Memory B cell (primary cell): ENCODE measurements at regions not wholly inside any gene's neighbourhood (a gene's known extent, or its start where the extent isn't known, plus 50 kb on each side); places are given as distances from the start of the nearest gene placed in this dataset.

Source experiments
- ATAC-seq: fragments of 150-1000 bp; cut with Tn5 transposase; 2 replicates; pipeline ENCODE4 v1.10.0; 2021; ENCODE audit warnings: low read depth, mild to moderate bottlenecking, moderate library complexity
- DNase-seq, 2 donors: peaks; one replicate each; pipeline ENCODE4 v3.0.0; 2022; ENCODE audit warnings: low spot score in 2 of 2
- H3K27ac Mint-ChIP-seq: one replicate; pipeline ENCODE4 v1.8.0; 2022; ENCODE audit warnings: mild to moderate bottlenecking, moderate library complexity, mixed read lengths
- H3K27me3 Mint-ChIP-seq: one replicate; pipeline ENCODE4 v1.8.0; 2022; ENCODE audit warnings: mixed read lengths
- H3K36me3 Mint-ChIP-seq: one replicate; pipeline ENCODE4 v1.8.0; 2022; ENCODE audit warnings: mild to moderate bottlenecking, mixed read lengths
- H3K4me1 Mint-ChIP-seq: one replicate; pipeline ENCODE4 v1.8.0; 2022; ENCODE audit warnings: mixed read lengths
- H3K4me3 Mint-ChIP-seq: one replicate; pipeline ENCODE4 v1.8.0; 2022; ENCODE audit warnings: mild to moderate bottlenecking, moderate library complexity, mixed read lengths
- H3K9me3 Mint-ChIP-seq: one replicate; pipeline ENCODE4 v1.8.0; 2022; ENCODE audit warnings: mixed read lengths

GRCh38 chr16:48105976-48106375, 49.8 kb downstream of the ABCC12 start:
- no peak for DNase-seq
- no peak for ATAC-seq
- H3K9me3 Mint-ChIP-seq, result no peaks in the 10 kb centered on the region
- no peak overlapping the region for H3K27ac Mint-ChIP-seq
- peaks cover 18% of the 10 kb centered on the region for H3K27me3 Mint-ChIP-seq
- H3K36me3 Mint-ChIP-seq, result no peaks in the 10 kb centered on the region
- H3K4me3 Mint-ChIP-seq, result no peak overlapping the region
- H3K4me1 Mint-ChIP-seq, result peaks cover 3% of the 10 kb centered on the region

GRCh38 chr16:48105456-48105855, 50.3 kb downstream of the ABCC12 start:
- no peaks in the 10 kb centered on the region for H3K9me3 Mint-ChIP-seq
- ATAC-seq, result no peak
- H3K36me3 Mint-ChIP-seq, result no peaks in the 10 kb centered on the region
- H3K27me3 Mint-ChIP-seq, result peaks cover 13% of the 10 kb centered on the region
- no peak for DNase-seq
- H3K4me1 Mint-ChIP-seq, result peaks cover 3% of the 10 kb centered on the region
- H3K27ac Mint-ChIP-seq, result no peak overlapping the region
- no peak overlapping the region for H3K4me3 Mint-ChIP-seq

GRCh38 chr16:48103591-48103990, 52.2 kb downstream of the ABCC12 start:
- ATAC-seq, result no peak
- H3K4me3 Mint-ChIP-seq, result no peak overlapping the region
- H3K27ac Mint-ChIP-seq, result no peak overlapping the region
- H3K9me3 Mint-ChIP-seq, result no peaks in the 10 kb centered on the region
- DNase-seq, result no peak
- H3K4me1 Mint-ChIP-seq, result peaks cover 3% of the 10 kb centered on the region
- H3K36me3 Mint-ChIP-seq, result no peaks in the 10 kb centered on the region
- H3K27me3 Mint-ChIP-seq, result peaks cover 11% of the 10 kb centered on the region

GRCh38 chr16:48102083-48103008, 53.4 kb downstream of the ABCC12 start:
- H3K27me3 Mint-ChIP-seq, result peaks cover 11% of the 10 kb centered on the region
- DNase-seq, result no peak
- no peak overlapping the region for H3K4me3 Mint-ChIP-seq
- H3K27ac Mint-ChIP-seq, result no peak overlapping the region
- ATAC-seq, result no peak
- peaks cover 3% of the 10 kb centered on the region for H3K4me1 Mint-ChIP-seq
- no peaks in the 10 kb centered on the region for H3K36me3 Mint-ChIP-seq
- no peaks in the 10 kb centered on the region for H3K9me3 Mint-ChIP-seq

DNA sequence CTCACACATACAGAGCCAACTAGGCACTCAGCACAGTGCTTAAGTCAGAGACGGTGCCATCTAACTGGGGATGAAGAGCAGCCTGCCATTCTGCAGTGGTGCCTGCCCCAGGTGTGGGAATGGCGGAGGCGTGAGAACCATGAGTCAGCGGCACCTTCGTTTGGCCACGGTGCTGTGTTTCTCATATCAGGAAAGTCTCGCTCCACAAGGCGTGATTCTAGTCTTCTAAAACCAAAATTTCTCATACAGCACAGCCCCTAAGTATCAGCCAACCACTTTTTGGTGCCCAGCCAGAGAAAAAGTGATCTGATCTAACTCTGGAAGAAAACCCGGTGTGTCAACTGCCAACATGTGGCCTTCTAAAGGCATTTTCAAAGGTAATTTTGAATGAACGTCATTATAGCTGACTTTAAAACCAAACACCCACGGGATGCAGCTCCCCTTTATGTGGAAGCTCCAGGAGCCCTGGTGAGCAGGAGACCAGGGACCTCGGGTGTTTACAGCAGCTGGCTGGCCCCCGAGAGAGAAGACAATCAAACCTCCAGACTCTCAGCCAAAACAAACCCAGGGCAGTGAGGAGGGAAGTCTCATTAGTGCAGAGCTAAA, 54.6 kb downstream of the ABCC12 start:
- H3K4me1 Mint-ChIP-seq, result peaks cover 3% of the 10 kb centered on the region
- no peak overlapping the region for H3K4me3 Mint-ChIP-seq
- H3K36me3 Mint-ChIP-seq, result no peaks in the 10 kb centered on the region
- ATAC-seq (no peak), DNase-seq (no peak)
- H3K9me3 Mint-ChIP-seq, result no peaks in the 10 kb centered on the region
- no peak overlapping the region for H3K27ac Mint-ChIP-seq
- H3K27me3 Mint-ChIP-seq, result peaks cover 11% of the 10 kb centered on the region

DNA sequence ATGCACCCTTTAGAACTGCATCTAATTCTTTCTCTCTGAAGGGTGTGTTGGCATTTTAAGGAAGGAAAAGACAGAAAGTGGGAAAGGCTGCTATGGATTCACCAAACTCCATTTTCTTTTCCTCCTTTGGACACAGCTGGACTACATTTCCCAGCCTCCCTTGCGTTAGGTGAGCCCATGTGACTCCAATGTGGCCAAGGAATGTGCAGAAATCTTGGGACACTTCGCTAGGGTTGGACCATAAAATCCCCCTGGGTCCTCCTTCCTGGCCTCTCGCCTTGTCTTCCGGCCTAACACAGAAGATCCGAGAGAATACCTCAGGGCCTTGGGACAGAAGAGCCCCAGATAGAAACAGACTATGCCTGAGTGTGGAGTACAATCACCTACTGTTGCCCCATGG, 56.3 kb downstream of the ABCC12 start:
- peaks cover 2% of the 10 kb centered on the region for H3K36me3 Mint-ChIP-seq
- no peak for DNase-seq
- no peak for ATAC-seq
- no peak overlapping the region for H3K4me3 Mint-ChIP-seq
- peaks cover 4% of the 10 kb centered on the region for H3K9me3 Mint-ChIP-seq
- peaks cover 3% of the 10 kb centered on the region for H3K4me1 Mint-ChIP-seq
- H3K27ac Mint-ChIP-seq, result no peak overlapping the region
- H3K27me3 Mint-ChIP-seq, result peaks cover 8% of the 10 kb centered on the region

DNA sequence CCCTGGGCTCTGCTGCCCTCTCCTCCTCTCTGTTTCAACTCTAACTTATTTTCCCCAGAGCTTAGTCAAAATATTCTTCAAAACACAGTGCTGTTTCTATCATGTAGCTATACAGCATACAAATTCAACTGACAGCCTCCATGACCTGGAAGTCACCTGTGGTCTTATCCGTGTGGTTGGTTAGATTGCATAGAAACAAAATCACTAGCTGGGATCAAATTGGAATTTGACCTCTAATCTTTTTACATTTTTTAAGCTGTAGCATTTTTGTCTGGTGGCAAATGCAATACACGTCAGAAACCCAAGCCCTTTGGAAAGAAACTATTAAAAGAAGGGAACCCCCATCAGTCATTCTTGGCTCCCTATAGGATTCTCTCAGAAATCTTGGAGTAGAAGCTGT, 57.3 kb downstream of the ABCC12 start:
- DNase-seq (no peak), ATAC-seq (no peak)
- Mint-ChIP-seq H3K27me3 (peaks cover 6% of the 10 kb centered on the region), H3K4me1 (peaks cover 3% of the 10 kb centered on the region), H3K27ac (no peak overlapping the region), H3K4me3 (no peak overlapping the region), H3K9me3 (peaks cover 4% of the 10 kb centered on the region), H3K36me3 (peaks cover 2% of the 10 kb centered on the region)

DNA sequence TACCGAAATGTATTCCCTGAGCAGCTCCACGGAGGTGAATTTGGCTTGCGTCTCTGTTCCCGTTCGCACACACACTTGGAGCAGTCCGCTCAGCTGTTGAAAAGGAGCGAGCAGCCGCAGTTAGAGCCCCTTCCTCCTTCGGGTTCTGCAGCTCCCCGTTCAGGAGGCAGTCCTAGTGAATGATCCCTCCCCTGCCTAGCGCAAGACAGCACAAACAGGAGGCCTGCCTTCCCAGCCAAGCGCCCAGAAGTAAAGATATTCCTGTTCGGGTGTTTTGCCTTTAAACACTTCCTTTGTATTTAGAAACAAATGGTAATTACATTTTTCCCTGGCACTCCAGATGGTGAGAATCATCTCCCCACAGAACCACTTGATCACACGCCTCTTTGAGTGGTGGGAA, 64.7 kb downstream of the ABCC12 start:
- Mint-ChIP-seq H3K4me3 (no peak overlapping the region), H3K9me3 (peaks cover 4% of the 10 kb centered on the region), H3K4me1 (no peaks in the 10 kb centered on the region), H3K27me3 (peaks cover 11% of the 10 kb centered on the region), H3K27ac (no peak overlapping the region), H3K36me3 (peaks cover 2% of the 10 kb centered on the region)
- no peak for DNase-seq
- no peak for ATAC-seq

GRCh38 chr16:48089053-48089792, 66.6 kb downstream of the ABCC12 start:
- peaks cover 15% of the 10 kb centered on the region for H3K27me3 Mint-ChIP-seq
- no peak overlapping the region for H3K27ac Mint-ChIP-seq
- no peak overlapping the region for H3K4me3 Mint-ChIP-seq
- DNase-seq (no peak), ATAC-seq (no peak)
- H3K4me1 Mint-ChIP-seq, result no peaks in the 10 kb centered on the region
- no peaks in the 10 kb centered on the region for H3K36me3 Mint-ChIP-seq
- H3K9me3 Mint-ChIP-seq, result no peaks in the 10 kb centered on the region

- peaks cover 16% of the 10 kb centered on the region for H3K27me3 Mint-ChIP-seq
- no peaks in the 10 kb centered on the region for H3K36me3 Mint-ChIP-seq
- H3K27ac Mint-ChIP-seq, result no peak overlapping the region
- H3K9me3 Mint-ChIP-seq, result no peaks in the 10 kb centered on the region
- no peak for DNase-seq
- H3K4me1 Mint-ChIP-seq, result no peaks in the 10 kb centered on the region
- H3K4me3 Mint-ChIP-seq, result no peak overlapping the region
- ATAC-seq, result no peak
These were observed 68.2 kb downstream of the ABCC12 start for GRCh38 chr16:48087639-48088038.

- Mint-ChIP-seq H3K4me3 (no peak overlapping the region), H3K27ac (no peak overlapping the region), H3K9me3 (no peaks in the 10 kb centered on the region), H3K4me1 (no peaks in the 10 kb centered on the region), H3K36me3 (no peaks in the 10 kb centered on the region), H3K27me3 (peaks cover 13% of the 10 kb centered on the region)
- ATAC-seq (no peak), DNase-seq (no peak)
These were observed 69.4 kb downstream of the ABCC12 start for GRCh38 chr16:48086422-48086821.

DNA sequence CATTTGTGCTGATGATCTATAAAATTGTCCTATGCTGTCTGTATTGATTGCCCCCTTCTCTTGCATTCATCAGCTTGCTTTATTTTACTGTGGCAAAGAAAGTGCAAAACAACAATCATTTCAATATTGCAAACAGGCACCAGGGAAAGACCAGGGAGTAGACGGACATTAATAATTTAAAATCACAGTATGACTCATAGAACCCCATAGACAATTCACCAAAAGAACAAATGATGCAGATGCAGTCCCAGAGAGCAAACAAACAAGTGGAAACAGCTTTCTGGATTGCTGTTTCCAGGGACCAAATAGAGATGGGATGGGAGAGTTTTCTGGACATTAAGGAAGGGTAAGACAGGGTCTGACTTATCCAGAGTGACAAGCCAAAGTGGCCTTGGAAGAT, 70.1 kb downstream of the ABCC12 start:
- ATAC-seq (no peak), DNase-seq (no peak)
- no peaks in the 10 kb centered on the region for H3K4me1 Mint-ChIP-seq
- no peak overlapping the region for H3K4me3 Mint-ChIP-seq
- H3K27ac Mint-ChIP-seq, result no peak overlapping the region
- H3K27me3 Mint-ChIP-seq, result peaks cover 9% of the 10 kb centered on the region
- no peaks in the 10 kb centered on the region for H3K9me3 Mint-ChIP-seq
- H3K36me3 Mint-ChIP-seq, result no peaks in the 10 kb centered on the region

- no peak for ATAC-seq
- Mint-ChIP-seq H3K9me3 (no peaks in the 10 kb centered on the region), H3K4me3 (no peak overlapping the region), H3K27ac (no peak overlapping the region), H3K36me3 (no peaks in the 10 kb centered on the region), H3K4me1 (no peaks in the 10 kb centered on the region), H3K27me3 (peaks cover 9% of the 10 kb centered on the region)
- no peak for DNase-seq
These were observed 71.0 kb downstream of the ABCC12 start for GRCh38 chr16:48084826-48085225.

GRCh38 chr16:48082516-48082915, 73.3 kb downstream of the ABCC12 start:
- Mint-ChIP-seq H3K27ac (no peak overlapping the region), H3K4me1 (no peaks in the 10 kb centered on the region), H3K9me3 (no peaks in the 10 kb centered on the region), H3K27me3 (peaks cover 11% of the 10 kb centered on the region), H3K4me3 (no peak overlapping the region), H3K36me3 (no peaks in the 10 kb centered on the region)
- no peak for DNase-seq
- no peak for ATAC-seq
